ENCODE measurements at regions not wholly inside any gene's neighbourhood (a gene's known extent, or its start where the extent isn't known, plus 50 kb on each side); places are given as distances from the start of the nearest gene placed in this dataset.

DNA sequence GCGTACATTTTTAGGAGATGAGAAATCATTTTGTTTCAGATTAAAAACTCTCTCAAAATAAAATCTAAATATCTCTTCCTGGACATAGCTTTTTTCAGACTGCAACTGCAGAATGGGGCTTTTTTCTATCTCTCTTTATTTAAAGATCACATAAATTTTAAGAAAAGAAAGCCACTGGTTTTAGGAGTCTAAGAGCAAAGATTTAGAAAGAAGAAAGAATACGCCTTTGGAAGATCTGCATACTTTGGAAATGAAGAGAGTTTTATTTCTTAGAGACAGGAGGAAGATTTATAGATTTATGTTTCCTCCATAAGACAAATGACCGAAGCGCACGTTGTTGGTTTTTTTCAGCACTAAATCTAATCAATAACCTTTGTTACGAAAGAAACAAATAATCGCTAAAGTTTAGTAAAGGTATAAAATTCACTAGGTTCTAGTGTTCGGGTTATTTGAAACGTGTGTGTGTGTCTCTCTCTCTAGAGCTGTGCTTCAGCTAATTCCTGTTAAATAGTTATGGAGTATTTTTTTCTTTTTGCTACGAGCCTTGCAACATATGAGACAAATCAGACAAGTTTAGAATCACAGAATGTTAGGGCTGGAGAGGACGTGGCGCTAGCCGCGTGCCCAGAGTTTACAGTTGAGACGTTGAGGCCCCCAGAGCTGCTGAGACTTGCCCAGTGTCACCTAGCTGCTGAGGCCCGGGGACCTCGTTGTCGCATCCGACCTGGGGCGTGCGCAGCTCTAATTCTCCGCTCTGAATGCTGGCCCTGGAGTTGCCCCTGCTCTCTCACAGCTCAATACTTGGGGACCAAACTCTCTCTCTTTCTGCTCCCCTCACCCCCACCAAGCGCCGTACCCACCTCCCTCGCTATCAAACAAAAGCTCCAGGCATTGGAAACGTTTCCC, 69.9 kb downstream of the CTAGE1 start:
- H3K9me3 Mint-ChIP-seq = no peaks in the 10 kb centered on the region
- peak overlapping the region; percentile 83 to 94 (median 93) for H3K4me3 Mint-ChIP-seq

GRCh38 chr18:22346953-22347605, 70.6 kb downstream of the CTAGE1 start:
- Mint-ChIP-seq H3K4me3 (peak overlapping the region; percentile 83 to 94 (median 93)), H3K27ac (peak overlapping the region; percentile 89 to 99 (median 94)), H3K4me1 (peaks cover 49% of the 10 kb centered on the region), H3K9me3 (no peaks in the 10 kb centered on the region), H3K36me3 (ENCODE audit: low read depth) (no peaks in the 10 kb centered on the region), H3K27me3 (ENCODE audit: low read depth) (peaks cover 68% of the 10 kb centered on the region)
- no peak for TF ChIP-seq CTCF (IDR thresholded peaks at IDR 0.05; ENCODE audit: unreplicated experiment in 3 of 3)

More for the DNA sequence above, 69.9 kb downstream of the CTAGE1 start:
- no peak for TF ChIP-seq CTCF (IDR thresholded peaks at IDR 0.05; ENCODE audit: unreplicated experiment in 3 of 3)
- Mint-ChIP-seq H3K36me3 (ENCODE audit: low read depth) (no peaks in the 10 kb centered on the region), H3K4me1 (peaks cover 49% of the 10 kb centered on the region), H3K27me3 (ENCODE audit: low read depth) (peaks cover 75% of the 10 kb centered on the region), H3K27ac (peak overlapping the region; percentile 89 to 99 (median 94))

- Mint-ChIP-seq H3K4me1 (peaks cover 50% of the 10 kb centered on the region), H3K36me3 (ENCODE audit: low read depth) (no peaks in the 10 kb centered on the region), H3K9me3 (no peaks in the 10 kb centered on the region), H3K27me3 (ENCODE audit: low read depth) (peaks cover 62% of the 10 kb centered on the region), H3K4me3 (peak overlapping the region; percentile 83 to 94 (median 93)), H3K27ac (peak overlapping the region; percentile 89 to 99 (median 94))
- no peak for TF ChIP-seq CTCF (IDR thresholded peaks at IDR 0.05; ENCODE audit: unreplicated experiment in 3 of 3)
These were observed 71.2 kb downstream of the CTAGE1 start for GRCh38 chr18:22346401-22346952.

GRCh38 chr18:22345718-22346117, 72.0 kb downstream of the CTAGE1 start:
- Mint-ChIP-seq H3K4me3 (peak overlapping the region; percentile 33 to 72 (median 62)), H3K36me3 (ENCODE audit: low read depth) (no peaks in the 10 kb centered on the region), H3K27ac (peak overlapping the region; percentile 64 to 94 (median 83)), H3K9me3 (no peaks in the 10 kb centered on the region), H3K27me3 (ENCODE audit: low read depth) (peaks cover 58% of the 10 kb centered on the region), H3K4me1 (peaks cover 56% of the 10 kb centered on the region)
- no peak for TF ChIP-seq CTCF (IDR thresholded peaks at IDR 0.05; ENCODE audit: unreplicated experiment in 3 of 3)

GRCh38 chr18:22344908-22345670, 72.6 kb downstream of the CTAGE1 start:
- TF ChIP-seq CTCF (IDR thresholded peaks at IDR 0.05; ENCODE audit: unreplicated experiment in 3 of 3) = no peak
- Mint-ChIP-seq H3K4me1 (peaks cover 57% of the 10 kb centered on the region), H3K9me3 (no peaks in the 10 kb centered on the region), H3K27ac (peak overlapping the region; percentile 64 to 94 (median 83)), H3K36me3 (ENCODE audit: low read depth) (no peaks in the 10 kb centered on the region), H3K27me3 (ENCODE audit: low read depth) (peaks cover 54% of the 10 kb centered on the region), H3K4me3 (peak overlapping the region; percentile 33 to 72 (median 62))
